ENCODE measurements at regions not wholly inside any gene's neighbourhood (a gene's known extent, or its start where the extent isn't known, plus 50 kb on each side); places are given as distances from the start of the nearest gene placed in this dataset.

DNA sequence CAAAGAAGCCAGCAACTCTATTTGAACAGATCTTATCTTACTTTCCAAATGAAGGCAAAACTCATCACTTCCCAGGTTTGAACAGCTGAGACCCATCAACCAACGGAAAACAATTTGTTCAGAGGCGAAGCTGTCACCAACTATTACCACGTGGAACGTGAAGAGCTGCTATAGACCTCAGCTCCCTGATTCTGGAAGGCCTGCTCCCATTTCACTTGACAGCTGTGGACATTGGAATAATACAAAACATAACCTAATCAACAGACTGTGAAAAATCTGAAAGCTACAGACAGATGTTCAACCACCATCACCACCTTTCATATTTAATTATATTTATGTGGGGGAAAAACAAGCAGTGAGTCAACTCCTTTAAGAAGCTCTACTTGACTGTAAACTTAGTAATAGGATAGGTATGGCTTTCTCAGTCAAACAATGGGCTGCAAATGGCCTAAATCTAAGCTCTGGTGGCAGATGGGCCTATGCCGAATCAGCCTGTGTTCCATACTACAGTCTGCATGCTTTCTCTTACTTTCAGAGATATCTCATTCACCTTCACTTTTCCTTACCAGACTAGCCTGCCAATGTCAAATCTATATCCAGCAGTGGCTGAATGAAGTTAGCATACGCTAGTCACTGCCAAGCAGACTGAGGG, 896.4 kb downstream of the TDRD15 start:
- no peak overlapping the region for H3K4me3 ChIP-seq (ENCODE audit: low read depth in 1 of 2, low read length in 2 of 2)
- no peak overlapping the region for H3K27ac ChIP-seq (ENCODE audit: low read length)
- ATAC-seq (ENCODE audit: insufficient read depth, low read depth) (no peak), DNase-seq (no peak)
- no peak overlapping the region for H3K9ac ChIP-seq (ENCODE audit: low read depth, low read length)
- H3K4me2 ChIP-seq (ENCODE audit: insufficient read depth, low read length): no peak overlapping the region
- no peaks in the 10 kb centered on the region for H3K4me1 ChIP-seq (ENCODE audit: insufficient read depth, low read length)
- no peaks in the 10 kb centered on the region for H3K36me3 ChIP-seq (ENCODE audit: insufficient read depth, low read length)
- H3K9me3 ChIP-seq (ENCODE audit: insufficient read depth, low read length, severe bottlenecking): no peaks in the 10 kb centered on the region
- TF ChIP-seq CTCF (IDR thresholded peaks at IDR 0.05; ENCODE audit: borderline replicate concordance, extremely low read depth, low read length, poor library complexity, severe bottlenecking) (no peak), EZH2 (IDR thresholded peaks at IDR 0.05; ENCODE audit: borderline replicate concordance, low read depth, low read length, severe bottlenecking) (no peak)
- H3K79me2 ChIP-seq (ENCODE audit: insufficient read depth, low read length): no peaks in the 10 kb centered on the region
- no peak overlapping the region for H2AFZ ChIP-seq (ENCODE audit: low read depth, low read length)
- H4K20me1 ChIP-seq (ENCODE audit: insufficient read depth, low read length): no peaks in the 10 kb centered on the region
- no peaks in the 10 kb centered on the region for H3K27me3 ChIP-seq (ENCODE audit: insufficient read depth, low read length, poor library complexity)

GRCh38 chr2:22027345-22028005, 903.7 kb downstream of the TDRD15 start:
- no peak for DNase-seq
- Histone ChIP-seq H2AFZ (ENCODE audit: low read depth, low read length) (no peak overlapping the region), H3K36me3 (ENCODE audit: insufficient read depth, low read length) (no peaks in the 10 kb centered on the region), H4K20me1 (ENCODE audit: insufficient read depth, low read length) (no peaks in the 10 kb centered on the region), H3K9me3 (ENCODE audit: insufficient read depth, low read length, severe bottlenecking) (no peaks in the 10 kb centered on the region), H3K79me2 (ENCODE audit: insufficient read depth, low read length) (no peaks in the 10 kb centered on the region), H3K27me3 (ENCODE audit: insufficient read depth, low read length, poor library complexity) (no peaks in the 10 kb centered on the region), H3K4me1 (ENCODE audit: insufficient read depth, low read length) (no peaks in the 10 kb centered on the region), H3K4me2 (ENCODE audit: insufficient read depth, low read length) (no peak overlapping the region), H3K9ac (ENCODE audit: low read depth, low read length) (no peak overlapping the region), H3K27ac (ENCODE audit: low read length) (no peak overlapping the region), H3K4me3 (ENCODE audit: low read depth in 1 of 2, low read length in 2 of 2) (no peak overlapping the region)
- TF ChIP-seq CTCF (IDR thresholded peaks at IDR 0.05; ENCODE audit: borderline replicate concordance, extremely low read depth, low read length, poor library complexity, severe bottlenecking) (no peak), EZH2 (IDR thresholded peaks at IDR 0.05; ENCODE audit: borderline replicate concordance, low read depth, low read length, severe bottlenecking) (no peak)
- ATAC-seq (ENCODE audit: insufficient read depth, low read depth): no peak

GRCh38 chr2:22035361-22035830, 911.6 kb downstream of the TDRD15 start:
- Histone ChIP-seq H2AFZ (ENCODE audit: low read depth, low read length) (no peak overlapping the region), H3K9ac (ENCODE audit: low read depth, low read length) (no peak overlapping the region), H3K36me3 (ENCODE audit: insufficient read depth, low read length) (no peaks in the 10 kb centered on the region), H3K4me3 (ENCODE audit: low read depth in 1 of 2, low read length in 2 of 2) (no peak overlapping the region), H4K20me1 (ENCODE audit: insufficient read depth, low read length) (no peaks in the 10 kb centered on the region), H3K4me1 (ENCODE audit: insufficient read depth, low read length) (no peaks in the 10 kb centered on the region), H3K9me3 (ENCODE audit: insufficient read depth, low read length, severe bottlenecking) (no peaks in the 10 kb centered on the region), H3K79me2 (ENCODE audit: insufficient read depth, low read length) (no peaks in the 10 kb centered on the region), H3K4me2 (ENCODE audit: insufficient read depth, low read length) (no peak overlapping the region), H3K27ac (ENCODE audit: low read length) (no peak overlapping the region), H3K27me3 (ENCODE audit: insufficient read depth, low read length, poor library complexity) (no peaks in the 10 kb centered on the region)
- no peak for TF ChIP-seq CTCF (IDR thresholded peaks at IDR 0.05; ENCODE audit: borderline replicate concordance, extremely low read depth, low read length, poor library complexity, severe bottlenecking)
- TF ChIP-seq EZH2 (IDR thresholded peaks at IDR 0.05; ENCODE audit: borderline replicate concordance, low read depth, low read length, severe bottlenecking): no peak
- ATAC-seq (ENCODE audit: insufficient read depth, low read depth): no peak
- DNase-seq: no peak

All from DND-41 (cell line).